Fibroblast of skin of left quadriceps (primary cell): ENCODE measurements at regions not wholly inside any gene's neighbourhood (a gene's known extent, or its start where the extent isn't known, plus 50 kb on each side); places are given as distances from the start of the nearest gene placed in this dataset.

ENCODE experiments used
- DNase-seq, 2 experiments: peaks; one replicate each; pipeline ENCODE4 v3.0.0-alpha.2; 2013; ENCODE audit warnings: low read depth in 2 of 2

GRCh38 chr10:3861795-3862194 is 76.8 kb upstream of the KLF6 start:
- no peak for DNase-seq

DNA sequence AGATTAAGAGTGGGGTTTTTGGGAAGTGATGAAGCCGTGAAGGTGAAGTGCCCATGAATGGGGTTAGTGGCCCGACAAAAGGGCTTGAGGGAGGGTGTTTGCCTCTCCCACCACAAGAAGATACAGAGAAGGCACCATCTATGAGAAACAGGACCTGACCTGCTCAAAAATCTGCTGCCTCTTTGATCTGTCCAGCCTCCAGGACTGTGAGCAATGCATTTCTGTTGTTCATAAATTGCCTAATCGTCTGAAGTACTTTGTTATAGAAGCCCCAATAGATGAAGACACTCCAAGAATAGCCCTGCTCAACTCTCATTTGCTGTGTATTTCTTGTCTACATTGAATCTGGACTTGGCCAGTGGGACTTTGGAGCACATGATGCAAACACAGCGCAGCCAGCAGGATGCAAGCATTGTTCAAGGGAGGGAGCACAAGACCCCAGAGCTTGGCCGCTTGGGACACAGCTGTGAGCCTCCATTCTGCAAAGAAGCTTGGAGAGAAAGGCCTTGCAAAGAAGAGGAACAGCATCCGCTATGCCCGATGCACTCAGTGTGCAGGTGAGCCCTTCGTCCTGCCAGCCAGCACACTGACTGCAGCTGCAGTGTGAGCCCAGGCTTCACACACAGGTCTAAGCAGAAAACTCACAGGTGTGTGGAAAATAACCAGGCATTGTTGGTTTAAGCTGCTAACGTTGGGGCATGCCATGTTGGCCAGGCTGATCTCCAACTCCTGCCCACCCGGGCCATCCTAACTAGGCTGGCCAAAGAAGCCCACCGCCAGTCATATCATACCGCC is 73.2 kb upstream of the KLF6 start:
- DNase-seq: no peak

DNA sequence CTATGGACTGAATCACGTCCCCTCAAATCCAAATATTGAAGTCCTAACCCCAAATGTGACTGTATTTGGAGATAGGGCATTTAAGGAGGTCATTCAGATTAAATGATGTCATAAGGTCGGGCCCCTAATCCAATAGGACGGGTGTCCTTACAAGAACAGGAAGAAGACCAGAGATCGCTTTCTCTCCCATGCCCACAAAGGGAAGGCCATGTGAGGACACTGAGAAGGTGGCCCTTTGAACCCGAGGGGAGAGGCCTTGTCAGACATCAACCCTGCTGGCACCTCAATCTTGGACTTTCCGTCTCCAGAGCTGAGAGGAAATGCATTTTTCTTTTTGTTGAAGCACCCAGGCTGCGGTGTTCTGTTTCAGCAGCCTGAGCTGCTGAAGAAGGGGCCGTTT is 72.3 kb upstream of the KLF6 start:
- DNase-seq: no peak

DNA sequence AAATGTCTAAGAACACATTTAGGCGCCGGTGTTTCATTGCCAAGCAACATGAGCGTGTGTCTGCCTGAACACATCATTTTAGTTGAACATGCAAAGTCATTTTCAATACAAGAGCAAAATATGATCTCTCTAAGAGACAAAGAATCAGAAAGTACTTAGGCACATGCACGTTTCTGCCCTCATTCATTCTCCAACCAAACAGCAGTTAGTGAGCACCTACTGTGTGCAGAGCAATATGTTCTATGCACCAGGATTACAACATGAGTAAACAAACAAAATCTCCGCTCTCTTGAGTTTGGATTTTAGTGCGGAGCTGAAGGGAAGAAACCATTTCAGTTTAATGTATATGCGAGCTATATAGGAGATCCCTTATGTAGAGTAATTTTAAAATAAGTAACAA is 71.6 kb upstream of the KLF6 start:
- DNase-seq: no peak

DNA sequence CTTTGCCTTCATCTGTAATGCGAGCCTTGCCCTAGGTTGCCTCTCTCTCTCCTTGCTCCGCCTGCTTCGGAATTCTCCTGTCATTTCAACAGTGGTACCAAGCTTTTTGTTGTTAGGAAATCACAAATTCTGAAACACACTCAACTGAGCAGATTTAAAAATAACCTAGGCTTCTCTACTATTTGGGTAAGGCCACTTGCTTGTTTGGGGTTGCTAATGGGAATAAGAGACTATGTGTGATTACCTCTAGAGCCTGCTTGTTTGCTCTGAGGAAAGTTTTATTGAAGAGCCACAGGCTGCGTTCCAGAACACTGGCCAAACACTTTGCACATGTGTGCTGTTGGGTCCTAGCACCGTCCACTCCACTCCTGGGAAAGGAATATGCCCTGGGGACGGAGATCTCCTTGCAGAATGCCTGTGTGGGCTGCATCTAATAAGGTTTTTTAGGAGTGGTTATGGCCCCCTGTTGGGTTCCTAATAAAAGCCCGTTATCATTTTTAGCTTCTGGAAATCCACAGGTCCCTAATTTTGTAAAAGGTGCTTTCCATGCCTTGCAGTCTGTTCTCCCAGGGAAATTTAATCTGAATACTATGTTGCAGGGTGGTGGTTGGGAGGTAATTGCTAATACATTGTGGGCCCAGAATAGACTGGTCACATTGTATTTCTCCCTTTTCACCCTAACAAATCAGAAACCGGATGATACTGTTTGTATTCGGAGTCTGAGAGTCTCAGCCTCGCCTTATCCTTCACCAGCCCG is 68.7 kb upstream of the KLF6 start:
- no peak for DNase-seq

GRCh38 chr10:3853016-3853415 is 68.0 kb upstream of the KLF6 start:
- DNase-seq: no peak

GRCh38 chr10:3852147-3852904 is 67.3 kb upstream of the KLF6 start:
- peak; percentile 92 to 93 for DNase-seq

- peak; percentile 39 to 45 for DNase-seq
These were observed 66.3 kb upstream of the KLF6 start for GRCh38 chr10:3850999-3851937.

GRCh38 chr10:3848775-3849635 is 64.0 kb upstream of the KLF6 start:
- DNase-seq: peak in 1 of 2 experiments; percentile 44

DNA sequence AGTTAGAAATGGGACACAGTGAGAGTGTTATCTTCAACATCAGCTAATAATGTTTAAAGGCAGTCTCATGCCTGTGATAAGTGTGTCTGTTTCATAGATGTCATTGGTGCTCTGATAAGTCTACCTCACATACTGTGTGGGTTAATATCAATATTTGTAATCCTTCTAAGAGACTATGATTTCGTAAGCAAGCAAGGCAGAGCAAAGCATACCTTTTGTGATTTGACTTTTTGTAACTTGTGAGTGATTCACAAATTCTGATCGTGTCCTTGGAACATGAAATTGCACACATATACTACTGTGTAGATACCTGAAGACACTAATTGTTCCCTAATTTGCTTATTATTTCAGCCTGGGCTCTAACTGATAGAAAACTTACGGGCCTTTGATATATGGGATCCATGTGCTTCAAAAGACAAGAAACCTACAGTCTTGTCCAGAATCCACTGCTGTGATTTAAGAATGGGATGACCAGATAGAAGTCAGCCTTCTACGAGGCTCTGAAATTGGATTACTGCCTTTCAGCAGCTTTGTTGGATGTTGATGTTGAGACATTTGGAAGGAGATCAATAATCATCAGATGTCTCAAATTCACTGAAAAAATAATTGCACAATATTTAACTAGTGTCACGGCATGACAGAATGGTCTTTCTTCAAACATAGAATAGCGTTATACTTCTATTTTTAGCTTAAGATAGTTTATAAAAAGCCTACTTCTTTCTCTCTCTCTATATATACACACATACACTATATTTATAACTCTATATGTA is 63.2 kb upstream of the KLF6 start:
- DNase-seq: peak in 1 of 2 experiments; percentile 14

GRCh38 chr10:3846736-3847135 is 61.7 kb upstream of the KLF6 start:
- no peak for DNase-seq

DNA sequence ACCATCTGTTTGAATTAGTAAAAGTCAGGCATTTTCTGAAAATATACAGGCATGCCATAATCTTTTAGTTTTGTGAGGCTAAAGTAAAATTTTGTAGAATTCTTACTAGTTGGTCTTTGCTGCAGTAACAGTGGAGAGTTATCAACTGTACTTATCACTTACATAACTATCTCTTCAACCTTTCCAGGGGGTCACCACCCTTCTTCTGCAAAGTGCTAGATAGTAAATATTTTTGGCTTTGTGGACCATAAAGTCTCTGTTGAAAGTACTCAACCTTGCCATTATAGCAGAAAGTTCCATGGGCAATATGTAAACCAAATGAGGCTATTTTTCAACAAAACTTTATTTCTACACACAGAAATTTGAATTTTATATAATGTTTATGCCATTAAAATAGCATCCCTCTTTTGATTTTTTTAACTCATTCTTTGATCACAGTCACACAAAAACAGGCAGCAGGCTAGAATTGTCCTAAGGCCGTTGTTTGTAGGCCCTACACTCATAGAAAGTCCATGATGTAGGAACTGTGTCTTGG is 59.5 kb upstream of the KLF6 start:
- no peak for DNase-seq

DNA sequence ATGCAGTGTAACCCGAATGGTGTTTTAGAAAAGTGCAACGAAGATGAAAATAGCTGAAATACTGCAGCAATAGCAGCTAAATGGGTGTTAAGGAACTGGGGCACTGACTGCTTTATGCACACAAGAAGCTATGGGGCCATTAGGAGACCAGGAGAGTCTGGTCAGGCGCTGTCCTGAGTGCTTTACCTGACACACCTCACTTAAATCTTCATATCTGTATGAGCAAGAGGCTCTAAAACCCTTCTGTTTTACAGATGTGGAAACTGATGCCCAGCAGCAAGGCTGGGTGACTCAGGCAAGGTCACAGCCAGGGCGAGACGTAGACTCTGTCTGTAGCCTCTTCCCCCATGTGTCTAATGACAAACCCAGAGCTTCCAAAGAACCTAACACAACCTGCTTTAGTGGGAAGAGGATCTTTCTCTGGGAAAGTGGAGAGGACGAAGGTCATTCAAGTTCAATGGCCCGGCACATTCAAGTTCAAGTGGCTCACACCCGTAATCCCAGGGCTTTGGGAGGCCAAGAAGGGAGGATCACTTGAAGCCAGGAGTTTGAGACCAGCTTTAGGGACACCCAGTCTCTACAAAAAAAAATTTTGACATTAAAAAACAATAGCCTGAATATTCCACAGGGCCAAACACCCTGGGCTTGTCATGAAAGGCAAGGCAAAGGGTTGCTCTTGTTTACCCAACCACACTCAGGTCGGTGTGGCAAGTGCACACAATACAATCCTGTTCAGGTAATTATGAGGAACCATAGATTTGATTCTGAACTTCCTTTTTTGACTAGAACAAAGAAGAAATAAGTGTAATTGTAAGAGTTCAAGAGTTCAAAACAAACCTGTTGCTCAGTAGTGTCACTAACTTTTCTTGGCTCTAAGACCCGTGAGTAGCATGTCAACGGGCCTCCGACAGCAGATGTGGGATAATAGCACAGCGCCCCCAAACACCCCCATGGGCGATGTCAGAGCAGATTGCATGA is 53.7 kb upstream of the KLF6 start:
- no peak for DNase-seq

- DNase-seq: no peak
These were observed 52.8 kb upstream of the KLF6 start for GRCh38 chr10:3837647-3838459.

GRCh38 chr10:3836222-3836820 is 51.3 kb upstream of the KLF6 start:
- DNase-seq: no peak

DNA sequence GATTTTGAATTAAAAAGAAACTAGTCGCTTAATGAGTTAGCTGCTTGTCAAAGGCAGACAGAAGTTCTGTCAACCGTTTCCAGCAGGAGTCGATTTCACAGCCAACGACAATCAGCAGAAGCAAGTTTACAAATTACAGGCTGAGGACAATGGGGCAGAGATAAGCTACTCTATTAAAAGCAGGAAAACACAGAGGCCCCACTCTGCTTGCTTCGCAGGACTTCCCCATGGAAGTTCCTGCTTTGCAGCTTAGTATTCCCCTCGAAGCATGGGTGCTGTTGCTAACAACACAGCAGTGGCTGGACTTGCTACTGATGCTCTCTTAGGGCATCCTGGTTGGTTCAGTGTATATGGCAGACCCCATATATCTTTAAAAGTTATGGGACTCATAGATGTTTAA is 50.8 kb upstream of the KLF6 start:
- DNase-seq: no peak

- no peak for DNase-seq
These were observed 49.9 kb upstream of the KLF6 start for GRCh38 chr10:3834947-3835346.
